ENCODE measurements at regions not wholly inside any gene's neighbourhood (a gene's known extent, or its start where the extent isn't known, plus 50 kb on each side); places are given as distances from the start of the nearest gene placed in this dataset.
A peak's percentile ranks its signal among the peaks of the same experiment; 100 is the strongest.
"Not testable (repeated sequence)": the region's sequence is repeated elsewhere in the genome, so short reads cannot be mapped to it uniquely, and the experiment has no call there.

- DNase-seq (ENCODE audit: low read depth) (peak; percentile 70), FAIRE-seq (no peak)
- Histone ChIP-seq H4K20me1 (ENCODE audit: insufficient read depth, low read length) (no peaks in the 10 kb centered on the region), H3K9ac (ENCODE audit: low read length) (no peak overlapping the region), H3K4me2 (ENCODE audit: low read length) (no peak overlapping the region), H3K4me1 (ENCODE audit: insufficient read depth, low read length) (no peaks in the 10 kb centered on the region), H3K79me2 (ENCODE audit: insufficient read depth, low read length) (no peaks in the 10 kb centered on the region), H3K9me3 (ENCODE audit: insufficient read depth, low read depth, low read length) (no peaks in the 10 kb centered on the region), H3K4me3 (ENCODE audit: insufficient read depth, low read depth, low read length) (no peak overlapping the region), H3K27me3 (ENCODE audit: insufficient read depth, low read length) (no peaks in the 10 kb centered on the region), H2AFZ (ENCODE audit: low read depth, low read length) (no peak overlapping the region), H3K36me3 (ENCODE audit: insufficient read depth, low read length) (no peaks in the 10 kb centered on the region), H3K27ac (ENCODE audit: low read depth, low read length) (no peak overlapping the region)
- Mint-ChIP-seq H3K4me1 (ENCODE audit: low read depth, unreplicated experiment) (peaks cover 2% of the 10 kb centered on the region), H3K4me3 (ENCODE audit: unreplicated experiment) (no peak overlapping the region), H3K27me3 (ENCODE audit: low read depth, unreplicated experiment) (no peaks in the 10 kb centered on the region), H3K27ac (ENCODE audit: unreplicated experiment) (no peak overlapping the region), H3K36me3 (ENCODE audit: low read depth, unreplicated experiment) (no peaks in the 10 kb centered on the region), H3K9me3 (ENCODE audit: unreplicated experiment) (peaks cover 1% of the 10 kb centered on the region)
- no peak for TF ChIP-seq CTCF (IDR thresholded peaks at IDR 0.05; ENCODE audit: insufficient read depth, low read depth, low read length)
- TF ChIP-seq EZH2 (IDR thresholded peaks at IDR 0.05; ENCODE audit: insufficient read depth, low read length) = no peak
Measured at GRCh38 chr4:173461170-173461569, 62.3 kb upstream of the SCRG1 start.

- H3K4me3 ChIP-seq (ENCODE audit: insufficient read depth, low read depth, low read length) = no peak overlapping the region
- no peaks in the 10 kb centered on the region for H4K20me1 ChIP-seq (ENCODE audit: insufficient read depth, low read length)
- no peaks in the 10 kb centered on the region for H3K9me3 ChIP-seq (ENCODE audit: insufficient read depth, low read depth, low read length)
- no peaks in the 10 kb centered on the region for H3K36me3 Mint-ChIP-seq (ENCODE audit: low read depth, unreplicated experiment)
- no peaks in the 10 kb centered on the region for H3K79me2 ChIP-seq (ENCODE audit: insufficient read depth, low read length)
- H3K9me3 Mint-ChIP-seq (ENCODE audit: unreplicated experiment) = peaks cover 1% of the 10 kb centered on the region
- no peak for DNase-seq (ENCODE audit: low read depth)
- no peak overlapping the region for H3K27ac ChIP-seq (ENCODE audit: low read depth, low read length)
- TF ChIP-seq EZH2 (IDR thresholded peaks at IDR 0.05; ENCODE audit: insufficient read depth, low read length) = no peak
- no peak for TF ChIP-seq CTCF (IDR thresholded peaks at IDR 0.05; ENCODE audit: insufficient read depth, low read depth, low read length)
- peaks cover 2% of the 10 kb centered on the region for H3K4me1 Mint-ChIP-seq (ENCODE audit: low read depth, unreplicated experiment)
- H3K9ac ChIP-seq (ENCODE audit: low read length) = no peak overlapping the region
- H3K27ac Mint-ChIP-seq (ENCODE audit: unreplicated experiment) = no peak overlapping the region
- no peak overlapping the region for H3K4me2 ChIP-seq (ENCODE audit: low read length)
- H3K27me3 ChIP-seq (ENCODE audit: insufficient read depth, low read length) = no peaks in the 10 kb centered on the region
- no peaks in the 10 kb centered on the region for H3K4me1 ChIP-seq (ENCODE audit: insufficient read depth, low read length)
- H2AFZ ChIP-seq (ENCODE audit: low read depth, low read length) = no peak overlapping the region
- H3K36me3 ChIP-seq (ENCODE audit: insufficient read depth, low read length) = no peaks in the 10 kb centered on the region
- H3K4me3 Mint-ChIP-seq (ENCODE audit: unreplicated experiment) = no peak overlapping the region
- no peaks in the 10 kb centered on the region for H3K27me3 Mint-ChIP-seq (ENCODE audit: low read depth, unreplicated experiment)
- no peak for FAIRE-seq
Measured at GRCh38 chr4:173459857-173460256, 60.9 kb upstream of the SCRG1 start.

GRCh38 chr4:173457893-173458292 is 59.0 kb upstream of the SCRG1 start:
- H3K4me1 Mint-ChIP-seq (ENCODE audit: low read depth, unreplicated experiment) = peaks cover 2% of the 10 kb centered on the region
- Histone ChIP-seq H3K9ac (ENCODE audit: low read length) (no peak overlapping the region), H3K27me3 (ENCODE audit: insufficient read depth, low read length) (no peaks in the 10 kb centered on the region), H3K27ac (ENCODE audit: low read depth, low read length) (no peak overlapping the region), H2AFZ (ENCODE audit: low read depth, low read length) (no peak overlapping the region), H3K9me3 (ENCODE audit: insufficient read depth, low read depth, low read length) (no peaks in the 10 kb centered on the region), H3K79me2 (ENCODE audit: insufficient read depth, low read length) (no peaks in the 10 kb centered on the region), H3K4me1 (ENCODE audit: insufficient read depth, low read length) (no peaks in the 10 kb centered on the region), H3K36me3 (ENCODE audit: insufficient read depth, low read length) (no peaks in the 10 kb centered on the region), H4K20me1 (ENCODE audit: insufficient read depth, low read length) (no peaks in the 10 kb centered on the region), H3K4me2 (ENCODE audit: low read length) (no peak overlapping the region), H3K4me3 (ENCODE audit: insufficient read depth, low read depth, low read length) (no peak overlapping the region)
- H3K27ac Mint-ChIP-seq (ENCODE audit: unreplicated experiment) = no peak overlapping the region
- no peaks in the 10 kb centered on the region for H3K36me3 Mint-ChIP-seq (ENCODE audit: low read depth, unreplicated experiment)
- DNase-seq (ENCODE audit: low read depth) (no peak), FAIRE-seq (no peak)
- TF ChIP-seq CTCF (IDR thresholded peaks at IDR 0.05; ENCODE audit: insufficient read depth, low read depth, low read length) (no peak), EZH2 (IDR thresholded peaks at IDR 0.05; ENCODE audit: insufficient read depth, low read length) (no peak)
- peaks cover 1% of the 10 kb centered on the region for H3K9me3 Mint-ChIP-seq (ENCODE audit: unreplicated experiment)
- no peak overlapping the region for H3K4me3 Mint-ChIP-seq (ENCODE audit: unreplicated experiment)
- H3K27me3 Mint-ChIP-seq (ENCODE audit: low read depth, unreplicated experiment) = peaks cover 3% of the 10 kb centered on the region

- not testable (repeated sequence) for H3K9ac ChIP-seq (ENCODE audit: low read length); H3K4me1 ChIP-seq (ENCODE audit: insufficient read depth, low read length); H3K4me3 ChIP-seq (ENCODE audit: insufficient read depth, low read depth, low read length); H3K4me3 Mint-ChIP-seq (ENCODE audit: unreplicated experiment); H3K9me3 Mint-ChIP-seq (ENCODE audit: unreplicated experiment); H3K27ac ChIP-seq (ENCODE audit: low read depth, low read length); DNase-seq (ENCODE audit: low read depth); H2AFZ ChIP-seq (ENCODE audit: low read depth, low read length); H3K4me2 ChIP-seq (ENCODE audit: low read length); H4K20me1 ChIP-seq (ENCODE audit: insufficient read depth, low read length); H3K79me2 ChIP-seq (ENCODE audit: insufficient read depth, low read length); H3K27me3 Mint-ChIP-seq (ENCODE audit: low read depth, unreplicated experiment); H3K36me3 Mint-ChIP-seq (ENCODE audit: low read depth, unreplicated experiment); H3K36me3 ChIP-seq (ENCODE audit: insufficient read depth, low read length); H3K27me3 ChIP-seq (ENCODE audit: insufficient read depth, low read length); H3K27ac Mint-ChIP-seq (ENCODE audit: unreplicated experiment); H3K4me1 Mint-ChIP-seq (ENCODE audit: low read depth, unreplicated experiment); FAIRE-seq; H3K9me3 ChIP-seq (ENCODE audit: insufficient read depth, low read depth, low read length)
Measured at GRCh38 chr4:173451435-173451834, 52.5 kb upstream of the SCRG1 start.
